NCI-H526 treated with DMSO at 0.1 percent for 48 hours (cell line): ENCODE measurements at regions not wholly inside any gene's neighbourhood (a gene's known extent, or its start where the extent isn't known, plus 50 kb on each side); places are given as distances from the start of the nearest gene placed in this dataset.

Experiments
- DNase-seq: peaks from one replicate; lab custom pipeline; 2025; lab: John Stamatoyannopoulos, UW

GRCh38 chr6:11296449-11297375 lies 64.2 kb upstream of the NEDD9 start:
- no peak for DNase-seq

GRCh38 chr6:11295969-11296368 lies 63.5 kb upstream of the NEDD9 start:
- no peak for DNase-seq

- no peak for DNase-seq
These were observed 61.8 kb upstream of the NEDD9 start for GRCh38 chr6:11294228-11294627.

GRCh38 chr6:11292594-11293236 lies 60.2 kb upstream of the NEDD9 start:
- no peak for DNase-seq

- no peak for DNase-seq
These were observed 59.6 kb upstream of the NEDD9 start for GRCh38 chr6:11292091-11292490.

GRCh38 chr6:11291582-11291981 lies 59.1 kb upstream of the NEDD9 start:
- DNase-seq, result no peak

GRCh38 chr6:11290027-11290426 lies 57.6 kb upstream of the NEDD9 start:
- DNase-seq, result no peak

- no peak for DNase-seq
These were observed 55.6 kb upstream of the NEDD9 start for GRCh38 chr6:11288065-11288464.

- no peak for DNase-seq
These were observed 52.5 kb upstream of the NEDD9 start for GRCh38 chr6:11284996-11285395.

- no peak for DNase-seq
These were observed 51.2 kb upstream of the NEDD9 start for GRCh38 chr6:11283629-11284028.

GRCh38 chr6:11282875-11283274 lies 50.4 kb upstream of the NEDD9 start:
- DNase-seq, result no peak
